HCT116 (cell line): ENCODE measurements at regions not wholly inside any gene's neighbourhood (a gene's known extent, or its start where the extent isn't known, plus 50 kb on each side); places are given as distances from the start of the nearest gene placed in this dataset.

Experiments
- ELF1 ChIP-seq: IDR thresholded peaks from 2 replicates; pipeline ENCODE4 v1.6.1; 2012; ENCODE audit warnings: low read depth, borderline replicate concordance
- EZH2 ChIP-seq: fragments of 200-600 bp; sonication (generic); IDR thresholded peaks from 2 replicates; pipeline ENCODE4 v1.6.1; 2017; ENCODE audit warnings: antibody characterized with exemption, mixed run types
- JUND ChIP-seq: IDR thresholded peaks from 2 replicates; pipeline ENCODE4 v1.6.1; 2012
- POLR2A ChIP-seq: IDR thresholded peaks from 2 replicates; pipeline ENCODE4 v1.7.0; 2011; ENCODE audit warnings: borderline replicate concordance; ENCODE audit not compliant: insufficient read depth, insufficient read length; ENCODE audit errors: extremely low read depth
- POLR2AphosphoS5 ChIP-seq: IDR thresholded peaks from 2 replicates; pipeline ENCODE4 v1.6.1; 2011; ENCODE audit warnings: mild to moderate bottlenecking, low read depth, low read length, moderate library complexity
- RAD21 ChIP-seq: IDR thresholded peaks from 2 replicates; pipeline ENCODE4 v1.6.1; 2012; ENCODE audit warnings: low read depth, mild to moderate bottlenecking
- SP1 ChIP-seq: IDR thresholded peaks from 2 replicates; pipeline ENCODE4 v1.6.1; 2012; ENCODE audit warnings: low read depth
- TF ChIP-seq, protein P1 (sequence below): IDR thresholded peaks from 2 replicates; pipeline ENCODE4 v1.6.1; 2012; ENCODE audit warnings: low read depth
- TF ChIP-seq, protein P2 (sequence below), 3 experiments: fragments of 200-600 bp in 1 of 3; sonication (generic) in 1 of 3; IDR thresholded peaks in 2 of 3; conservative IDR thresholded peaks in 1 of 3; 2 replicates each; pipeline ENCODE4 v1.5.1; 2012 to 2017; ENCODE audit warnings: low read depth in 2 of 3, low read length in 2 of 3, antibody characterized with exemption in 1 of 3, borderline replicate concordance in 1 of 3, control low read depth in 1 of 3, mild to moderate bottlenecking in 1 of 3, mixed read lengths in 1 of 3, mixed run types in 1 of 3, moderate library complexity in 1 of 3; ENCODE audit not compliant: insufficient read depth in 1 of 3
- TF ChIP-seq, protein P3 (sequence below): IDR thresholded peaks from 2 replicates; pipeline ENCODE4 v1.6.1; 2012

DNA sequence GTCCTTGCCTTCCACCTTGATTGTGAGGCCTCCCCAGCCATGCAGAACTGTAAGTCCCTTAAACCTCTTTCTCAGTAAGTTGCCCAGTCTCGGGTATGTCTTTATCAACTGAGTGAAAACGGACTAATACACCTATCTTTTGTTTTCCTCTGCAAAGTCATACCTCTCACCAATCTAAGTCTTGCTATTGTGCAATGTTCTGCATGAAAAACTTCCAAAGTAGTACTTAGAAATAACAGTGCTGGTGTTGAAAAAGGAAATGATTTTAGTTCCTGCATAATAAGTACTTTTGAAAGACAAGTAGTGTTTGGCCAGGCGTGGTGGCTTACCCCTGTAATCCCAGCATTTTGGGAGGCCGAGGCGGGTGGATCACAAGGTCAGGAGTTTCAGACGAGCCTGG, 573.5 kb downstream of the ANKRD50 start:
- TF ChIP-seq POLR2A (no peak), POLR2AphosphoS5 (no peak), JUND (no peak), ELF1 (no peak), RAD21 (no peak), EZH2 (no peak), SP1 (no peak)
- TF ChIP-seq, protein P1, sequence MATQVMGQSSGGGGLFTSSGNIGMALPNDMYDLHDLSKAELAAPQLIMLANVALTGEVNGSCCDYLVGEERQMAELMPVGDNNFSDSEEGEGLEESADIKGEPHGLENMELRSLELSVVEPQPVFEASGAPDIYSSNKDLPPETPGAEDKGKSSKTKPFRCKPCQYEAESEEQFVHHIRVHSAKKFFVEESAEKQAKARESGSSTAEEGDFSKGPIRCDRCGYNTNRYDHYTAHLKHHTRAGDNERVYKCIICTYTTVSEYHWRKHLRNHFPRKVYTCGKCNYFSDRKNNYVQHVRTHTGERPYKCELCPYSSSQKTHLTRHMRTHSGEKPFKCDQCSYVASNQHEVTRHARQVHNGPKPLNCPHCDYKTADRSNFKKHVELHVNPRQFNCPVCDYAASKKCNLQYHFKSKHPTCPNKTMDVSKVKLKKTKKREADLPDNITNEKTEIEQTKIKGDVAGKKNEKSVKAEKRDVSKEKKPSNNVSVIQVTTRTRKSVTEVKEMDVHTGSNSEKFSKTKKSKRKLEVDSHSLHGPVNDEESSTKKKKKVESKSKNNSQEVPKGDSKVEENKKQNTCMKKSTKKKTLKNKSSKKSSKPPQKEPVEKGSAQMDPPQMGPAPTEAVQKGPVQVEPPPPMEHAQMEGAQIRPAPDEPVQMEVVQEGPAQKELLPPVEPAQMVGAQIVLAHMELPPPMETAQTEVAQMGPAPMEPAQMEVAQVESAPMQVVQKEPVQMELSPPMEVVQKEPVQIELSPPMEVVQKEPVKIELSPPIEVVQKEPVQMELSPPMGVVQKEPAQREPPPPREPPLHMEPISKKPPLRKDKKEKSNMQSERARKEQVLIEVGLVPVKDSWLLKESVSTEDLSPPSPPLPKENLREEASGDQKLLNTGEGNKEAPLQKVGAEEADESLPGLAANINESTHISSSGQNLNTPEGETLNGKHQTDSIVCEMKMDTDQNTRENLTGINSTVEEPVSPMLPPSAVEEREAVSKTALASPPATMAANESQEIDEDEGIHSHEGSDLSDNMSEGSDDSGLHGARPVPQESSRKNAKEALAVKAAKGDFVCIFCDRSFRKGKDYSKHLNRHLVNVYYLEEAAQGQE, result no peak
- TF ChIP-seq, protein P2, sequence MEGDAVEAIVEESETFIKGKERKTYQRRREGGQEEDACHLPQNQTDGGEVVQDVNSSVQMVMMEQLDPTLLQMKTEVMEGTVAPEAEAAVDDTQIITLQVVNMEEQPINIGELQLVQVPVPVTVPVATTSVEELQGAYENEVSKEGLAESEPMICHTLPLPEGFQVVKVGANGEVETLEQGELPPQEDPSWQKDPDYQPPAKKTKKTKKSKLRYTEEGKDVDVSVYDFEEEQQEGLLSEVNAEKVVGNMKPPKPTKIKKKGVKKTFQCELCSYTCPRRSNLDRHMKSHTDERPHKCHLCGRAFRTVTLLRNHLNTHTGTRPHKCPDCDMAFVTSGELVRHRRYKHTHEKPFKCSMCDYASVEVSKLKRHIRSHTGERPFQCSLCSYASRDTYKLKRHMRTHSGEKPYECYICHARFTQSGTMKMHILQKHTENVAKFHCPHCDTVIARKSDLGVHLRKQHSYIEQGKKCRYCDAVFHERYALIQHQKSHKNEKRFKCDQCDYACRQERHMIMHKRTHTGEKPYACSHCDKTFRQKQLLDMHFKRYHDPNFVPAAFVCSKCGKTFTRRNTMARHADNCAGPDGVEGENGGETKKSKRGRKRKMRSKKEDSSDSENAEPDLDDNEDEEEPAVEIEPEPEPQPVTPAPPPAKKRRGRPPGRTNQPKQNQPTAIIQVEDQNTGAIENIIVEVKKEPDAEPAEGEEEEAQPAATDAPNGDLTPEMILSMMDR (IDR thresholded peaks at IDR 0.05 in 2 of 3, conservative IDR thresholded peaks at IDR 0.05 in 1 of 3; ENCODE audit: borderline replicate concordance in 1 of 3, insufficient read depth in 1 of 3, low read depth in 2 of 3, low read length in 2 of 3), result no peak
- TF ChIP-seq, protein P3, sequence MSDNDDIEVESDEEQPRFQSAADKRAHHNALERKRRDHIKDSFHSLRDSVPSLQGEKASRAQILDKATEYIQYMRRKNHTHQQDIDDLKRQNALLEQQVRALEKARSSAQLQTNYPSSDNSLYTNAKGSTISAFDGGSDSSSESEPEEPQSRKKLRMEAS, result no peak
